HCT116 (cell line): ENCODE measurements at regions not wholly inside any gene's neighbourhood (a gene's known extent, or its start where the extent isn't known, plus 50 kb on each side); places are given as distances from the start of the nearest gene placed in this dataset.

Experiments
- ATAC-seq: fragments of 200-7000 bp; cut with Tn5 transposase; 2 replicates; pipeline ENCODE4 v1.9.1; 2020; ENCODE audit warnings: mild to moderate bottlenecking, moderate library complexity
- BruUV-seq: library from RNA; stranded (reverse); fragments of 400-500 nt; replicated peaks from 2 replicates; lab custom pipeline; 2021; lab: Mats Ljungman, UMichigan
- CTCF ChIA-PET: fragments of 300-600 bp; sonication (Branson Sonifier 250); formaldehyde crosslinking; loops from one replicate; lab custom pipeline; 2021; ENCODE audit warnings: antibody characterized with exemption; lab: Charles Lee
- POLR2A ChIA-PET: fragments of 300-600, 350-600 bp; sonication (Branson Sonifier 250); formaldehyde crosslinking; loops from one replicate; lab custom pipeline; 2021; ENCODE audit warnings: antibody characterized with exemption; lab: Charles Lee
- RAD21 ChIA-PET, 2 experiments: fragments of 300-600 bp; sonication (Branson Sonifier 250); formaldehyde crosslinking; loops; one replicate each; lab custom pipeline; 2023; ENCODE audit warnings: low total read pairs in 2 of 2; ENCODE audit not compliant: uncharacterized antibody in 2 of 2, unreplicated experiment in 2 of 2, low non-redundant PET in 1 of 2; lab: Charles Lee
- DNase-seq: peaks from one replicate; pipeline ENCODE4 v3.0.0-alpha.2; 2010; ENCODE audit warnings: low read depth, low spot score
- H2AFZ ChIP-seq: fragments of 200-600 bp; shearing (Covaris generic), sonication (generic); 2 replicates; pipeline ENCODE4 v1.6.1; 2017; ENCODE audit warnings: low read depth, mixed run types, mixed read lengths, antibody characterized with exemption, low read length; ENCODE audit not compliant: poor library complexity, severe bottlenecking
- H3K27ac ChIP-seq: 2 replicates; pipeline ENCODE4 v1.5.1; 2012; ENCODE audit warnings: low read depth, low read length
- H3K27me3 ChIP-seq: fragments of 200-600 bp; sonication (generic); 2 replicates; pipeline ENCODE4 v1.6.1; 2016; ENCODE audit warnings: mixed run types, low read length, mixed read lengths; ENCODE audit not compliant: insufficient read depth
- H3K36me3 ChIP-seq, 2 experiments: fragments of 200-500 bp in 1 of 2; fragments of 200-600 bp in 1 of 2; sonication (Bioruptor generic) in 1 of 2; sonication (generic) in 1 of 2; 2 replicates each; pipeline versions ENCODE4 v1.5.1 to v1.6.1; 2014 to 2016; ENCODE audit warnings: low read length in 2 of 2, inconsistent platforms in 1 of 2, mixed read lengths in 1 of 2, mixed run types in 1 of 2; ENCODE audit not compliant: insufficient read depth in 2 of 2, control insufficient read depth in 1 of 2
- H3K4me1 ChIP-seq, 2 experiments: fragments of 200-600 bp in 1 of 2; sonication (generic) in 1 of 2; 2 replicates each; pipeline versions ENCODE4 v1.5.1 to v1.6.1; 2012 to 2017; ENCODE audit warnings: low read length in 2 of 2, inconsistent platforms in 1 of 2, mild to moderate bottlenecking in 1 of 2, mixed read lengths in 1 of 2, mixed run types in 1 of 2, moderate library complexity in 1 of 2; ENCODE audit not compliant: insufficient read depth in 2 of 2, control insufficient read depth in 1 of 2
- H3K4me2 ChIP-seq: fragments of 200-600 bp; sonication (generic); 2 replicates; pipeline ENCODE4 v1.6.1; 2017; ENCODE audit warnings: mixed run types, low read length, mixed read lengths
- H3K4me3 ChIP-seq, 2 experiments: fragments of 200-600 bp in 1 of 2; sonication (generic) in 1 of 2; replicated peaks in 1 of 2; 2 replicates each; pipeline ENCODE4 v1.5.1; 2011 to 2016; ENCODE audit warnings: low read length in 2 of 2, control low read depth in 1 of 2, low read depth in 1 of 2, mild to moderate bottlenecking in 1 of 2, mixed read lengths in 1 of 2, mixed run types in 1 of 2
- H3K79me2 ChIP-seq: fragments of 200-600 bp; sonication (generic); 2 replicates; pipeline ENCODE4 v1.6.1; 2017; ENCODE audit warnings: mild to moderate bottlenecking, mixed run types, low read length, moderate library complexity, mixed read lengths; ENCODE audit not compliant: insufficient read depth
- H3K9ac ChIP-seq: fragments of 200-600 bp; sonication (generic); 2 replicates; pipeline ENCODE4 v1.6.1; 2016; ENCODE audit warnings: low read length, mixed read lengths
- H3K9me2 ChIP-seq: fragments of 200-600 bp; sonication (generic), shearing (Covaris generic); 2 replicates; pipeline ENCODE4 v1.6.1; 2017; ENCODE audit warnings: mixed run types, mild to moderate bottlenecking, moderate library complexity; ENCODE audit not compliant: insufficient read depth
- H3K9me3 ChIP-seq, 2 experiments: fragments of 200-500 bp in 1 of 2; fragments of 200-600 bp in 1 of 2; sonication (Bioruptor generic) in 1 of 2; sonication (generic) in 1 of 2; 2 replicates each; pipeline ENCODE4 v1.6.1; 2014 to 2017; ENCODE audit warnings: low read length in 2 of 2, mixed read lengths in 2 of 2, inconsistent platforms in 1 of 2, low read depth in 1 of 2, mild to moderate bottlenecking in 1 of 2, mixed run types in 1 of 2, moderate library complexity in 1 of 2; ENCODE audit not compliant: control insufficient read depth in 1 of 2, insufficient read depth in 1 of 2
- H4K20me1 ChIP-seq: fragments of 200-600 bp; sonication (generic), shearing (Covaris generic); 2 replicates; pipeline ENCODE4 v1.6.1; 2017; ENCODE audit warnings: mixed run types, mild to moderate bottlenecking, moderate library complexity; ENCODE audit not compliant: insufficient read depth
- CBX3 ChIP-seq: IDR thresholded peaks from 2 replicates; pipeline ENCODE4 v1.6.1; 2012; ENCODE audit warnings: low read depth
- CEBPB ChIP-seq: IDR thresholded peaks from 2 replicates; pipeline ENCODE4 v1.6.1; 2012; ENCODE audit warnings: low read depth
- ELF1 ChIP-seq: IDR thresholded peaks from 2 replicates; pipeline ENCODE4 v1.6.1; 2012; ENCODE audit warnings: low read depth, borderline replicate concordance
- EZH2 ChIP-seq: fragments of 200-600 bp; sonication (generic); IDR thresholded peaks from 2 replicates; pipeline ENCODE4 v1.6.1; 2017; ENCODE audit warnings: antibody characterized with exemption, mixed run types
- EZH2phosphoT487 ChIP-seq: fragments of 200-600 bp; IDR thresholded peaks from 2 replicates; pipeline ENCODE4 v1.6.1; 2018; ENCODE audit warnings: antibody characterized with exemption, borderline replicate concordance
- FOSL1 ChIP-seq: IDR thresholded peaks from 2 replicates; pipeline ENCODE4 v1.6.1; 2012; ENCODE audit warnings: low read depth
- JUND ChIP-seq: IDR thresholded peaks from 2 replicates; pipeline ENCODE4 v1.6.1; 2012
- POLR2A ChIP-seq: IDR thresholded peaks from 2 replicates; pipeline ENCODE4 v1.7.0; 2011; ENCODE audit warnings: borderline replicate concordance; ENCODE audit not compliant: insufficient read depth, insufficient read length; ENCODE audit errors: extremely low read depth
- POLR2AphosphoS5 ChIP-seq: IDR thresholded peaks from 2 replicates; pipeline ENCODE4 v1.6.1; 2011; ENCODE audit warnings: mild to moderate bottlenecking, low read depth, low read length, moderate library complexity
- RAD21 ChIP-seq: IDR thresholded peaks from 2 replicates; pipeline ENCODE4 v1.6.1; 2012; ENCODE audit warnings: low read depth, mild to moderate bottlenecking
- SP1 ChIP-seq: IDR thresholded peaks from 2 replicates; pipeline ENCODE4 v1.6.1; 2012; ENCODE audit warnings: low read depth
- SRF ChIP-seq: IDR thresholded peaks from 2 replicates; pipeline ENCODE4 v1.6.1; 2012; ENCODE audit warnings: low read depth
- TCF7L2 ChIP-seq: IDR thresholded peaks from 2 replicates; pipeline ENCODE4 v1.7.0; 2011; ENCODE audit warnings: borderline replicate concordance, inconsistent platforms; ENCODE audit not compliant: insufficient read depth, insufficient read length; ENCODE audit errors: extremely low read depth
- YY1 ChIP-seq: IDR thresholded peaks from 2 replicates; pipeline ENCODE4 v1.6.1; 2011; ENCODE audit warnings: low read length, low read depth, moderate library complexity, mild to moderate bottlenecking; ENCODE audit not compliant: insufficient replicate concordance; ENCODE audit errors: extremely low read depth
- ZNF274 ChIP-seq: fragments of 200-500 bp; sonication (Bioruptor generic); IDR thresholded peaks from 2 replicates; pipeline ENCODE4 v1.6.1; 2014; ENCODE audit warnings: mild to moderate bottlenecking, low read depth, low read length, inconsistent platforms
- intact Hi-C: fragments of 100-400 bp; cut with micrococcal nuclease; formaldehyde crosslinking; loops from 2 replicates; pipeline ENCODE4 v1.10.0; 2022
- TF ChIP-seq, protein P1 (sequence below): IDR thresholded peaks from 2 replicates; pipeline ENCODE4 v1.6.1; 2011; ENCODE audit warnings: mild to moderate bottlenecking, low read length, moderate library complexity; ENCODE audit not compliant: insufficient replicate concordance; ENCODE audit errors: extremely low read depth
- TF ChIP-seq, protein P2 (sequence below): IDR thresholded peaks from 2 replicates; pipeline ENCODE4 v1.6.1; 2012
- TF ChIP-seq, protein P3 (sequence below): IDR thresholded peaks from 2 replicates; pipeline ENCODE4 v1.6.1; 2012; ENCODE audit warnings: low read depth

DNA sequence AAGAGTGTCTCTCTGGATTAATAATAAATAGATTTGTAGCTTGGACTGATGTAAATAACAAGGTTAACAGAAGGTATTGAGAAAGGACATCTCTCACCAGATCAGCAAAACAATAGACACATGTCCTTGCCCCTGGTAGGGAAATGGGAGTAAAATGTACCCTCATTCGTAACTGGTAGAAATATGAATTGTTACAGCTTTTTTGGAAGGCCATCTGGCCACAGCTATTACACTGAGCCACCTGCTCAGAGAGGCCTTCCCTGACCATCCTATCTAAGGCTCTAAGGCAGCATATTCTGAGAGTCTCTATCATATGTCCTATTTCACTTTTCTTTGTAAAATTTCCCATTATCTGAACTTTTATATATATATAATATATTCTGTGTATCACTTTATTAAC, 129.1 kb upstream of the MAP1B start:
- Histone ChIP-seq H2AFZ (no peak overlapping the region), H3K4me2 (no peak overlapping the region), H3K9me2 (no peaks in the 10 kb centered on the region), H4K20me1 (no peaks in the 10 kb centered on the region), H3K4me3 (no peak overlapping the region)
- RAD21 ChIA-PET = no interaction called here
- DNase-seq = no peak
- CTCF ChIA-PET = no interaction called here
- no peak for ATAC-seq
- BruUV-seq = no TSS peak
- no peak for TF ChIP-seq POLR2A
- no peak for TF ChIP-seq TCF7L2
- no peak for TF ChIP-seq EZH2
- no peak for TF ChIP-seq RAD21
- TF ChIP-seq YY1 = no peak
- no peak for TF ChIP-seq CEBPB
- TF ChIP-seq, protein P1, sequence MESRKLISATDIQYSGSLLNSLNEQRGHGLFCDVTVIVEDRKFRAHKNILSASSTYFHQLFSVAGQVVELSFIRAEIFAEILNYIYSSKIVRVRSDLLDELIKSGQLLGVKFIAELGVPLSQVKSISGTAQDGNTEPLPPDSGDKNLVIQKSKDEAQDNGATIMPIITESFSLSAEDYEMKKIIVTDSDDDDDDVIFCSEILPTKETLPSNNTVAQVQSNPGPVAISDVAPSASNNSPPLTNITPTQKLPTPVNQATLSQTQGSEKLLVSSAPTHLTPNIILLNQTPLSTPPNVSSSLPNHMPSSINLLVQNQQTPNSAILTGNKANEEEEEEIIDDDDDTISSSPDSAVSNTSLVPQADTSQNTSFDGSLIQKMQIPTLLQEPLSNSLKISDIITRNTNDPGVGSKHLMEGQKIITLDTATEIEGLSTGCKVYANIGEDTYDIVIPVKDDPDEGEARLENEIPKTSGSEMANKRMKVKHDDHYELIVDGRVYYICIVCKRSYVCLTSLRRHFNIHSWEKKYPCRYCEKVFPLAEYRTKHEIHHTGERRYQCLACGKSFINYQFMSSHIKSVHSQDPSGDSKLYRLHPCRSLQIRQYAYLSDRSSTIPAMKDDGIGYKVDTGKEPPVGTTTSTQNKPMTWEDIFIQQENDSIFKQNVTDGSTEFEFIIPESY = no peak
- TF ChIP-seq, protein P2, sequence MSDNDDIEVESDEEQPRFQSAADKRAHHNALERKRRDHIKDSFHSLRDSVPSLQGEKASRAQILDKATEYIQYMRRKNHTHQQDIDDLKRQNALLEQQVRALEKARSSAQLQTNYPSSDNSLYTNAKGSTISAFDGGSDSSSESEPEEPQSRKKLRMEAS = no peak
- no peak for TF ChIP-seq SP1
- no peak for TF ChIP-seq POLR2AphosphoS5
- TF ChIP-seq CBX3 = no peak
- TF ChIP-seq SRF = no peak
- TF ChIP-seq JUND = no peak
- TF ChIP-seq ELF1 = no peak
- no peak for TF ChIP-seq EZH2phosphoT487
- TF ChIP-seq FOSL1 = no peak
- TF ChIP-seq, protein P3, sequence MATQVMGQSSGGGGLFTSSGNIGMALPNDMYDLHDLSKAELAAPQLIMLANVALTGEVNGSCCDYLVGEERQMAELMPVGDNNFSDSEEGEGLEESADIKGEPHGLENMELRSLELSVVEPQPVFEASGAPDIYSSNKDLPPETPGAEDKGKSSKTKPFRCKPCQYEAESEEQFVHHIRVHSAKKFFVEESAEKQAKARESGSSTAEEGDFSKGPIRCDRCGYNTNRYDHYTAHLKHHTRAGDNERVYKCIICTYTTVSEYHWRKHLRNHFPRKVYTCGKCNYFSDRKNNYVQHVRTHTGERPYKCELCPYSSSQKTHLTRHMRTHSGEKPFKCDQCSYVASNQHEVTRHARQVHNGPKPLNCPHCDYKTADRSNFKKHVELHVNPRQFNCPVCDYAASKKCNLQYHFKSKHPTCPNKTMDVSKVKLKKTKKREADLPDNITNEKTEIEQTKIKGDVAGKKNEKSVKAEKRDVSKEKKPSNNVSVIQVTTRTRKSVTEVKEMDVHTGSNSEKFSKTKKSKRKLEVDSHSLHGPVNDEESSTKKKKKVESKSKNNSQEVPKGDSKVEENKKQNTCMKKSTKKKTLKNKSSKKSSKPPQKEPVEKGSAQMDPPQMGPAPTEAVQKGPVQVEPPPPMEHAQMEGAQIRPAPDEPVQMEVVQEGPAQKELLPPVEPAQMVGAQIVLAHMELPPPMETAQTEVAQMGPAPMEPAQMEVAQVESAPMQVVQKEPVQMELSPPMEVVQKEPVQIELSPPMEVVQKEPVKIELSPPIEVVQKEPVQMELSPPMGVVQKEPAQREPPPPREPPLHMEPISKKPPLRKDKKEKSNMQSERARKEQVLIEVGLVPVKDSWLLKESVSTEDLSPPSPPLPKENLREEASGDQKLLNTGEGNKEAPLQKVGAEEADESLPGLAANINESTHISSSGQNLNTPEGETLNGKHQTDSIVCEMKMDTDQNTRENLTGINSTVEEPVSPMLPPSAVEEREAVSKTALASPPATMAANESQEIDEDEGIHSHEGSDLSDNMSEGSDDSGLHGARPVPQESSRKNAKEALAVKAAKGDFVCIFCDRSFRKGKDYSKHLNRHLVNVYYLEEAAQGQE = no peak
- TF ChIP-seq ZNF274 = no peak
- TF ChIP-seq, all 23 proteins: peak for 0
- no peaks in the 10 kb centered on the region for H3K79me2 ChIP-seq
- H3K27ac ChIP-seq = no peak overlapping the region
- H3K9me3 ChIP-seq = 0 out of 4 replicates have a peak, but pooled peaks cover 8 to 9% of the 10 kb centered on the region in 2 experiments
- H3K36me3 ChIP-seq = no peaks in the 10 kb centered on the region
- POLR2A ChIA-PET = no interaction called here
- intact Hi-C loops = no loop called here
- H3K27me3 ChIP-seq = no peaks in the 10 kb centered on the region
- no peak overlapping the region for H3K9ac ChIP-seq
- no peaks in the 10 kb centered on the region for H3K4me1 ChIP-seq
